ENCODE measurements at regions not wholly inside any gene's neighbourhood (a gene's known extent, or its start where the extent isn't known, plus 50 kb on each side); places are given as distances from the start of the nearest gene placed in this dataset.
"Not testable (repeated sequence)": the region's sequence is repeated elsewhere in the genome, so short reads cannot be mapped to it uniquely, and the experiment has no call there.

DNA sequence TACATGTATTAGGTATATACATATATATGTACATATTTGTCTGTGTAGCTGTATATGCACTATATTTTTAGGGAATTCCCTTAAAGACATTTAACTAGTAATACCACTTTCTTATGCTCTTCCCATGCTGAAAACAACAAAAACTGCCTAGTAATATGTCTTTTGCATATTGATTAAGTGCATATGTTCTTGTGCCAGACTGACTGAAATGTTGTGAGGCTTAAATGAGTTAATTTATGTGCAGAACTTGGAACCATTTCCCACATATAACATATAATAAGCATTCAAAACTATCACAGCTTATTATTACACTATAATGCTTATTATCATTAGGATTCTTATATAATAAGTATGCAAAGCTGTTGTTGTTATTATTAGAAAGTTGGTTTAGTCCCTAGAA, 318.0 kb upstream of the KCNMB2 start:
- H2AFZ ChIP-seq: no peak overlapping the region
- H3K27ac ChIP-seq: no peak overlapping the region
- no peak overlapping the region for H3K4me2 ChIP-seq (ENCODE audit: low read length)
- H3K36me3 ChIP-seq (ENCODE audit: control insufficient read depth, insufficient read depth, low read length): no peaks in the 10 kb centered on the region
- no peak overlapping the region for H3K4me3 ChIP-seq (ENCODE audit: low read depth, low read length)
- TF ChIP-seq, protein P1, sequence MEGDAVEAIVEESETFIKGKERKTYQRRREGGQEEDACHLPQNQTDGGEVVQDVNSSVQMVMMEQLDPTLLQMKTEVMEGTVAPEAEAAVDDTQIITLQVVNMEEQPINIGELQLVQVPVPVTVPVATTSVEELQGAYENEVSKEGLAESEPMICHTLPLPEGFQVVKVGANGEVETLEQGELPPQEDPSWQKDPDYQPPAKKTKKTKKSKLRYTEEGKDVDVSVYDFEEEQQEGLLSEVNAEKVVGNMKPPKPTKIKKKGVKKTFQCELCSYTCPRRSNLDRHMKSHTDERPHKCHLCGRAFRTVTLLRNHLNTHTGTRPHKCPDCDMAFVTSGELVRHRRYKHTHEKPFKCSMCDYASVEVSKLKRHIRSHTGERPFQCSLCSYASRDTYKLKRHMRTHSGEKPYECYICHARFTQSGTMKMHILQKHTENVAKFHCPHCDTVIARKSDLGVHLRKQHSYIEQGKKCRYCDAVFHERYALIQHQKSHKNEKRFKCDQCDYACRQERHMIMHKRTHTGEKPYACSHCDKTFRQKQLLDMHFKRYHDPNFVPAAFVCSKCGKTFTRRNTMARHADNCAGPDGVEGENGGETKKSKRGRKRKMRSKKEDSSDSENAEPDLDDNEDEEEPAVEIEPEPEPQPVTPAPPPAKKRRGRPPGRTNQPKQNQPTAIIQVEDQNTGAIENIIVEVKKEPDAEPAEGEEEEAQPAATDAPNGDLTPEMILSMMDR (IDR thresholded peaks at IDR 0.05): no peak
- H3K4me1 ChIP-seq: no peaks in the 10 kb centered on the region
- no peaks in the 10 kb centered on the region for H3K79me2 ChIP-seq
- no peaks in the 10 kb centered on the region for H3K27me3 ChIP-seq (ENCODE audit: control insufficient read depth, insufficient read depth, low read length)
- H3K9ac ChIP-seq: no peak overlapping the region
- no peaks in the 10 kb centered on the region for H3K9me3 ChIP-seq (ENCODE audit: control insufficient read depth, low read length)

DNA sequence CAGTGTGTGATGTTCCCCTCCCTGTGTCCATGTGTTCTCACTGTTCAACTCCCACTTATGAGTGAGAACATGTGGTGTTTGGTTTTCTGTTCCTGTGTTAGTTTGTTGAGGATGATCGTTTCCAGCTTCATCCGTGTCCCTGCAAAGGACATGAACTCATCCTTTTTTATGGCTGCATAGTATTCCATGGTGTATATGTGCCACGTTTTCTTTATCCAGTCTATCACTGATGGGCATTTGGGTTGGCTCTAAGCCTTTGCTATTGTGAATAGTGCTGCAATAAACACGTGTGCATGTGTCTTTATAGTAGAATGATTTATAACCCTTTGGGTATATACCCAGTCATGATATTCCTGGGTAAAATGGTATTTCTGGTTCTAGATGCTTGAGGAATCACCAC, 316.6 kb upstream of the KCNMB2 start:
- not testable (repeated sequence) for H3K27me3 ChIP-seq (ENCODE audit: control insufficient read depth, insufficient read depth, low read length); H3K36me3 ChIP-seq (ENCODE audit: control insufficient read depth, insufficient read depth, low read length); H3K4me2 ChIP-seq (ENCODE audit: low read length); H3K9ac ChIP-seq; H3K9me3 ChIP-seq (ENCODE audit: control insufficient read depth, low read length); H3K27ac ChIP-seq; H3K79me2 ChIP-seq; H3K4me3 ChIP-seq (ENCODE audit: low read depth, low read length); H2AFZ ChIP-seq; H3K4me1 ChIP-seq

DNA sequence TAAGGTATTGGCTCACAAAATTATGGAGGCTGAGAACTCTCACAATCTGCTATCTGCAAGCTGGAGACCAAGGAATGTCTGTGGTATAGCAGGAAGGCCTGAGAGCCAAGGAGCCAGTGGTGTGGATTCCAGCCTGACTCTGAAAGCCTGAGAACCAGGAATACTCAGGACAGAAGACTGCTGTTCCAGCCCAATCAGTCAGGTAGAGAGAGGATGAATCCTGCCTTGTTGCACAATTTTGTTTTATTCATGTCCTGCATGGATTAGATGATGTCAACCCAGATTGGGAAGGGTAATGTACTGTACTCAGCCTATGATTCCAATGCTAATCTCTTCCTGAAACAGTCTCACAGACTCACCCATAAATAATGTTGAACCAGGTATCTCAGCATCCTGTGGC, 312.4 kb upstream of the KCNMB2 start:
- Histone ChIP-seq H3K4me1 (no peaks in the 10 kb centered on the region), H3K27me3 (ENCODE audit: control insufficient read depth, insufficient read depth, low read length) (no peaks in the 10 kb centered on the region), H3K27ac (no peak overlapping the region), H3K36me3 (ENCODE audit: control insufficient read depth, insufficient read depth, low read length) (no peaks in the 10 kb centered on the region), H3K9me3 (ENCODE audit: control insufficient read depth, low read length) (no peaks in the 10 kb centered on the region), H3K79me2 (no peaks in the 10 kb centered on the region), H3K9ac (no peak overlapping the region), H3K4me2 (ENCODE audit: low read length) (no peak overlapping the region), H2AFZ (no peak overlapping the region), H3K4me3 (ENCODE audit: low read depth, low read length) (no peak overlapping the region)
- TF ChIP-seq, protein P1 (IDR thresholded peaks at IDR 0.05): no peak

DNA sequence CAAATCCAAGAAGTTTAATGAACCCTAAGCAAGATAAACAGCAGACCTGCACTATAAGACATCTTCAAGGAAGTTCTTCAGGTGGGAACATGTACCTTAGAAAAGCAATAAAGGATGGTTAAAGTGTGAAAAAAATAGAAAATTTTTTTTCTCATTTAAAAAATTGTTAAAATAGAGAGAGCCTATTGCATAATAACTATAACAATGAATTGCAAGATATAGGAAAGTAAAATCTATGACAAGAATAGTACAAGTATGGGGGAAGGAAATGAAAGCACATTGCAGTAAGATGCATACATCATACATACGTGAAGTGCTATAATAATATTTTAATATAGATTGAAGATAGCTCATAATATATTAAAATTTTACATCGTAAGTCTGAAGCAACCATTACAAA, 310.1 kb upstream of the KCNMB2 start:
- H3K9ac ChIP-seq: no peak overlapping the region
- H3K27me3 ChIP-seq (ENCODE audit: control insufficient read depth, insufficient read depth, low read length): no peaks in the 10 kb centered on the region
- H3K4me2 ChIP-seq (ENCODE audit: low read length): no peak overlapping the region
- H3K4me3 ChIP-seq (ENCODE audit: low read depth, low read length): no peak overlapping the region
- no peak overlapping the region for H2AFZ ChIP-seq
- TF ChIP-seq, protein P1 (IDR thresholded peaks at IDR 0.05): no peak
- no peaks in the 10 kb centered on the region for H3K4me1 ChIP-seq
- H3K27ac ChIP-seq: no peak overlapping the region
- no peaks in the 10 kb centered on the region for H3K79me2 ChIP-seq
- H3K9me3 ChIP-seq (ENCODE audit: control insufficient read depth, low read length): no peaks in the 10 kb centered on the region
- no peaks in the 10 kb centered on the region for H3K36me3 ChIP-seq (ENCODE audit: control insufficient read depth, insufficient read depth, low read length)

DNA sequence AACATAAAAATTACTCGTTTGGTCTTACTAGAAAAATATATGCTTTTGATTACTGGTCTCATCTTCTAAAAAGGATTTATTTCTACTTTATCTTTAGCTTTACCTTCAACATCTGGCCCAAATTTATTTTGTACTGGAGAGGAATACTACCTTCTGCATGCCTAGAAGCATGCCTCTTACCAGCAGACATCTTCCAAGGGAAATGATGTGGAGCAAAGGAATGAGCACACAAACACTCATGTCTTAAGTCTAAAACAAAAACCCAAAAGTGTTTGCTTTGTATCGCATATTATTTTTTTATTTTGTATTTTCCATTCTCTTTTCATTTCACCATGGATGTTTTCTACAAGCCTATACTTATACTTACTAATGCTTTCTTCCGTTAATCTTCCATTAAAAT, 304.6 kb upstream of the KCNMB2 start:
- peaks cover 3% of the 10 kb centered on the region for H3K4me1 ChIP-seq
- no peak overlapping the region for H3K4me2 ChIP-seq (ENCODE audit: low read length)
- H3K4me3 ChIP-seq (ENCODE audit: low read depth, low read length): no peak overlapping the region
- no peaks in the 10 kb centered on the region for H3K79me2 ChIP-seq
- no peaks in the 10 kb centered on the region for H3K36me3 ChIP-seq (ENCODE audit: control insufficient read depth, insufficient read depth, low read length)
- no peak overlapping the region for H3K9ac ChIP-seq
- no peaks in the 10 kb centered on the region for H3K9me3 ChIP-seq (ENCODE audit: control insufficient read depth, low read length)
- TF ChIP-seq, protein P1 (IDR thresholded peaks at IDR 0.05): no peak
- H2AFZ ChIP-seq: no peak overlapping the region
- H3K27ac ChIP-seq: no peak overlapping the region
- H3K27me3 ChIP-seq (ENCODE audit: control insufficient read depth, insufficient read depth, low read length): no peaks in the 10 kb centered on the region
